K562 (cell line): ENCODE measurements at regions not wholly inside any gene's neighbourhood (a gene's known extent, or its start where the extent isn't known, plus 50 kb on each side); places are given as distances from the start of the nearest gene placed in this dataset.

Experiments used
- ATAC-seq: fragments of 200-7000 bp; cut with Tn5 transposase; 3 replicates; pipeline ENCODE4 v1.9.1; 2020; ENCODE audit warnings: moderate library complexity
- BruUV-seq: library from RNA; stranded (reverse); fragments of 400-500 nt; replicated peaks from 2 replicates; lab custom pipeline; 2021; lab: Mats Ljungman, UMichigan
- CTCF ChIA-PET: fragments of 300-600 bp; formaldehyde crosslinking; extraction: SDS; loops from one replicate; lab custom pipeline; 2021; ENCODE audit warnings: low intra/inter-chr PET ratio; lab: Yijun Ruan, JAX
- POLR2A ChIA-PET: fragments of 300-600, 350-650 bp; sonication (Branson Sonifier 250); formaldehyde crosslinking; extraction: SDS; loops from one replicate; lab custom pipeline; 2021; ENCODE audit warnings: antibody characterized with exemption, inconsistent platforms; lab: Yijun Ruan, JAX
- DNase-seq, 4 experiments: peaks; one replicate each; pipeline versions ENCODE4 v3.0.0 to v3.0.0-alpha.2; 2011 to 2018; ENCODE audit warnings: low spot score in 3 of 4, mixed read lengths in 3 of 4; ENCODE audit errors: extremely low read depth in 1 of 4
- FAIRE-seq: peaks from 2 replicates; lab custom pipeline; 2011; peaks lifted over from hg19 to GRCh38; lab: Jason Lieb, UNC
- H2AFZ ChIP-seq: 2 replicates; pipeline ENCODE4 v1.6.0; 2011; ENCODE audit warnings: low read depth, low read length, control low read depth, inconsistent platforms
- H3K27ac ChIP-seq: fragments of 200-600 bp; 3 replicates; pipeline ENCODE4 v1.8.0; 2011; ENCODE audit warnings: low read depth, mild to moderate bottlenecking, control low read depth, inconsistent platforms, low read length, moderate library complexity, mixed read lengths; ENCODE audit errors: extremely low read depth
- H3K27me3 ChIP-seq, 2 experiments: fragments of 300-600 bp in 1 of 2; 2 replicates in 1 of 2; 3 replicates in 1 of 2; pipeline versions ENCODE4 v1.6.0 to v1.8.0; 2011; ENCODE audit warnings: inconsistent platforms in 2 of 2, low read length in 2 of 2, mild to moderate bottlenecking in 1 of 2, mixed read lengths in 1 of 2, moderate library complexity in 1 of 2; ENCODE audit not compliant: control insufficient read depth in 2 of 2, insufficient read depth in 2 of 2
- H3K36me3 ChIP-seq: fragments of 300-600 bp; 3 replicates; pipeline ENCODE4 v1.8.0; 2011; ENCODE audit warnings: mild to moderate bottlenecking, low read length, inconsistent platforms; ENCODE audit not compliant: control insufficient read depth, insufficient read depth
- H3K4me1 ChIP-seq, 2 experiments: fragments of 200-600 bp in 1 of 2; replicated peaks in 1 of 2; 2 replicates in 1 of 2; 3 replicates in 1 of 2; pipeline versions ENCODE4 v1.5.1 to v1.8.0; 2011; ENCODE audit warnings: inconsistent platforms in 2 of 2, low read length in 2 of 2, mild to moderate bottlenecking in 1 of 2, mixed read lengths in 1 of 2, moderate library complexity in 1 of 2; ENCODE audit not compliant: control insufficient read depth in 2 of 2, insufficient read depth in 2 of 2
- H3K4me2 ChIP-seq: 2 replicates; pipeline ENCODE4 v1.6.1; 2011; ENCODE audit warnings: low read length, control low read depth, inconsistent platforms, mixed read lengths; ENCODE audit not compliant: insufficient read depth
- H3K4me3 ChIP-seq: fragments of 200-600 bp; sonication (generic), shearing (Covaris generic); 2 replicates; pipeline ENCODE4 v1.5.1; 2016; ENCODE audit warnings: control low read depth, inconsistent platforms
- H3K79me2 ChIP-seq: fragments of 200-600 bp; 3 replicates; pipeline ENCODE4 v1.8.0; 2011; ENCODE audit warnings: low read length, inconsistent platforms; ENCODE audit not compliant: control insufficient read depth, insufficient read depth
- H3K9ac ChIP-seq, 2 experiments: 2 replicates each; pipeline versions ENCODE4 v1.6.0 to v1.6.1; 2011; ENCODE audit warnings: low read depth in 2 of 2, low read length in 2 of 2, control low read depth in 1 of 2, inconsistent platforms in 1 of 2, mild to moderate bottlenecking in 1 of 2, mixed read lengths in 1 of 2; ENCODE audit not compliant: insufficient read depth in 1 of 2
- H3K9me1 ChIP-seq: one replicate; pipeline ENCODE4 v1.6.0; 2011; ENCODE audit warnings: inconsistent platforms, mild to moderate bottlenecking, low read length, moderate library complexity; ENCODE audit not compliant: control insufficient read depth, insufficient read depth
- H3K9me3 ChIP-seq: replicated peaks from 2 replicates; pipeline ENCODE4 v1.5.1; 2011; ENCODE audit warnings: low read depth, low read length, inconsistent platforms; ENCODE audit not compliant: control insufficient read depth, insufficient read depth
- H4K20me1 ChIP-seq: replicated peaks from 2 replicates; pipeline ENCODE4 v1.6.1; 2011; ENCODE audit warnings: low read length, inconsistent platforms, mixed read lengths; ENCODE audit not compliant: control insufficient read depth, insufficient read depth
- PCBP1 ChIP-seq: fragments of 200-400 bp; formaldehyde crosslinking; IDR thresholded peaks from 2 replicates; pipeline ENCODE4 v1.6.1; 2018; ENCODE audit warnings: mild to moderate bottlenecking, low read depth, low read length; ENCODE audit not compliant: poor library complexity, severe bottlenecking
- PHB ChIP-seq: fragments of 250-450 bp; sonication (Bioruptor Pico); IDR thresholded peaks from 2 replicates; pipeline ENCODE4 v1.5.0; 2021
- SMAD1 ChIP-seq: fragments of 150-350 bp; IDR thresholded peaks from 2 replicates; pipeline ENCODE4 v1.6.1; 2014; ENCODE audit warnings: low read length, low read depth; ENCODE audit not compliant: partially characterized antibody
- SMAD3 ChIP-seq: fragments of 450-650 bp; formaldehyde crosslinking; conservative IDR thresholded peaks from 2 replicates; pipeline ENCODE4 v1.4.0; 2020; ENCODE audit warnings: mild to moderate bottlenecking
- TFAM ChIP-seq: fragments of 250-450 bp; sonication (Bioruptor Pico); conservative IDR thresholded peaks from 2 replicates; pipeline ENCODE4 v1.5.0; 2021; ENCODE audit warnings: mild to moderate bottlenecking, moderate library complexity
- WGBS: fragments of 100-300 bp; shearing (Covaris generic); methylation state at CpG from one replicate; pipeline ENCODE4 v1.1.6; 2016; ENCODE audit warnings: low coverage, mixed read lengths; ENCODE audit not compliant: insufficient coverage; ENCODE audit errors: missing lambda C conversion rate; 5-methylcytosine and 5-hydroxymethylcytosine counted together
- in situ Hi-C: fragments of 300-500 bp; cut with MboI; formaldehyde crosslinking; loops from 4 replicates; pipeline ENCODE4 v1.15.0; 2018; ENCODE audit warnings: inconsistent platforms, mixed read lengths
- intact Hi-C: fragments of 100-400 bp; cut with micrococcal nuclease; formaldehyde crosslinking; loops from 2 replicates; pipeline ENCODE4 v1.14.2; 2022
- TF ChIP-seq, protein P1 (sequence below): fragments of 450-650 bp; formaldehyde crosslinking; IDR thresholded peaks from 2 replicates; pipeline ENCODE4 v1.4.0; 2020; ENCODE audit warnings: mild to moderate bottlenecking, moderate library complexity

DNA sequence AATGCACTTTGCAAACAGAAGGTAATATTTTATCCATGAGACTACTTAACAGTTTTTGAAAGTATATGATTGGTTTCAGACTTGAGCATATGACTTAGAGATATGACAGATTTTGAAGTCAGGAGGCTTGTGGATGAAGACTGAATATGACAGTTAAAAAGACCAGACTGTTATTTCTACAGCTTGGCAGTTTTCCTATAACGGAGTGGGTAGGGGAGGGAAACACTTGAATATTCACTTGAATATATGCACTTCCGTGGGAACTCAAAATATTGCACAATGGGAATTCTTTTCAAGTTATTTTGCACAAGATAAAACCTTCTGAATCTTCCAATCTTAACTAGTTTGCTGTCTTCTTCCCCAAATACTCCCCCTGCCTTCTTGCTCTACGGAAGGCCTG, 64.6 kb upstream of the ACKR3 start:
- H3K4me2 ChIP-seq = no peak overlapping the region
- TF ChIP-seq TFAM (CRISPR knock-in tag) (no peak), SMAD1 (no peak), SMAD3 (no peak), PHB (CRISPR knock-in tag) (no peak), PCBP1 (no peak)
- TF ChIP-seq, protein P1, sequence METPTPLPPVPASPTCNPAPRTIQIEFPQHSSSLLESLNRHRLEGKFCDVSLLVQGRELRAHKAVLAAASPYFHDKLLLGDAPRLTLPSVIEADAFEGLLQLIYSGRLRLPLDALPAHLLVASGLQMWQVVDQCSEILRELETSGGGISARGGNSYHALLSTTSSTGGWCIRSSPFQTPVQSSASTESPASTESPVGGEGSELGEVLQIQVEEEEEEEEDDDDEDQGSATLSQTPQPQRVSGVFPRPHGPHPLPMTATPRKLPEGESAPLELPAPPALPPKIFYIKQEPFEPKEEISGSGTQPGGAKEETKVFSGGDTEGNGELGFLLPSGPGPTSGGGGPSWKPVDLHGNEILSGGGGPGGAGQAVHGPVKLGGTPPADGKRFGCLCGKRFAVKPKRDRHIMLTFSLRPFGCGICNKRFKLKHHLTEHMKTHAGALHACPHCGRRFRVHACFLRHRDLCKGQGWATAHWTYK (CRISPR knock-in tag) = no peak
- TF ChIP-seq, all 486 proteins: peak for 0
- intact Hi-C loops = no loop called here
- no peak overlapping the region for H3K9ac ChIP-seq
- WGBS = 0% methylated on average over 3 of the region's 3 CpGs
- H3K4me1 ChIP-seq = no peaks in the 10 kb centered on the region; a peak in 1 of 5 replicates
- H3K9me3 ChIP-seq = no peaks in the 10 kb centered on the region
- no peak overlapping the region for H2AFZ ChIP-seq
- FAIRE-seq = no peak
- no peak for DNase-seq
- H3K27me3 ChIP-seq = peaks cover 0 to 8% of the 10 kb centered on the region in 2 experiments; a peak in 2 of 5 replicates
- no peaks in the 10 kb centered on the region for H3K79me2 ChIP-seq
- no peaks in the 10 kb centered on the region for H3K36me3 ChIP-seq
- no TSS peak for BruUV-seq
- in situ Hi-C loops = loop anchor here (25.0 kb wide), 1 partner anchor 557 kb away; no protein-coding TSS in a partner anchor
- no peak overlapping the region for H3K4me3 ChIP-seq
- H3K9me1 ChIP-seq = no peaks in the 10 kb centered on the region
- ChIA-PET POLR2A (no interaction called here), CTCF (no interaction called here)
- no peaks in the 10 kb centered on the region for H4K20me1 ChIP-seq
- H3K27ac ChIP-seq = no peak overlapping the region
- ATAC-seq = no peak
